Lower leg skin (tissue), 3 donors: ENCODE measurements at regions not wholly inside any gene's neighbourhood (a gene's known extent, or its start where the extent isn't known, plus 50 kb on each side); places are given as distances from the start of the nearest gene placed in this dataset.

ENCODE experiments used
- POLR2A ChIP-seq, 2 donors: fragments of 450-650 bp; IDR thresholded peaks; one replicate each; pipeline ENCODE4 v1.6.1; 2016 to 2017; ENCODE audit warnings: antibody characterized with exemption in 2 of 2, mild to moderate bottlenecking in 1 of 2, moderate library complexity in 1 of 2
- TF ChIP-seq, protein P1 (sequence below), 3 donors: fragments of 450-650 bp; IDR thresholded peaks; one replicate each; pipeline ENCODE4 v1.5.1; 2016; ENCODE audit warnings: antibody characterized with exemption in 3 of 3, mild to moderate bottlenecking in 3 of 3, moderate library complexity in 2 of 3

DNA sequence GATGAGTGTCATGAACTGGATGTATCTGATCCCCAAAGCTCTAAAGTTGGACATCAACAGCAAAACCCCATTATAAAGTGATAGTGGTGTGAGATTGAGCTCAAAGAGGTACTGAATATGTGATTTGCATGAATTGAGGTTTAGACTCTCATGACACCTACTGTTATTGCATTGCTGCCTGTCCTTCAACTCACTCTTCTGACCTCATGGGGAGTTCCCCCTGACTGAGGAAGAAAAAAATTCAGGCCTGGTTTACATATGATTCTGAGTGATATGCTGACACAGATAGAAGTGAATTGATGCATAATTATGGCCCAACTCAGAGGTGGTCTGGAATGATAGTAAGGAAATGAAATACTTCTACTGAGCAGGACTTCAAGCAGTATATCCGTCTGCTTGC, 76.2 kb upstream of the CHD1 start:
- TF ChIP-seq, protein P1, sequence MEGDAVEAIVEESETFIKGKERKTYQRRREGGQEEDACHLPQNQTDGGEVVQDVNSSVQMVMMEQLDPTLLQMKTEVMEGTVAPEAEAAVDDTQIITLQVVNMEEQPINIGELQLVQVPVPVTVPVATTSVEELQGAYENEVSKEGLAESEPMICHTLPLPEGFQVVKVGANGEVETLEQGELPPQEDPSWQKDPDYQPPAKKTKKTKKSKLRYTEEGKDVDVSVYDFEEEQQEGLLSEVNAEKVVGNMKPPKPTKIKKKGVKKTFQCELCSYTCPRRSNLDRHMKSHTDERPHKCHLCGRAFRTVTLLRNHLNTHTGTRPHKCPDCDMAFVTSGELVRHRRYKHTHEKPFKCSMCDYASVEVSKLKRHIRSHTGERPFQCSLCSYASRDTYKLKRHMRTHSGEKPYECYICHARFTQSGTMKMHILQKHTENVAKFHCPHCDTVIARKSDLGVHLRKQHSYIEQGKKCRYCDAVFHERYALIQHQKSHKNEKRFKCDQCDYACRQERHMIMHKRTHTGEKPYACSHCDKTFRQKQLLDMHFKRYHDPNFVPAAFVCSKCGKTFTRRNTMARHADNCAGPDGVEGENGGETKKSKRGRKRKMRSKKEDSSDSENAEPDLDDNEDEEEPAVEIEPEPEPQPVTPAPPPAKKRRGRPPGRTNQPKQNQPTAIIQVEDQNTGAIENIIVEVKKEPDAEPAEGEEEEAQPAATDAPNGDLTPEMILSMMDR (IDR thresholded peaks at IDR 0.05): no peak
- no peak for TF ChIP-seq POLR2A (IDR thresholded peaks at IDR 0.05)
